ENCODE measurements at regions not wholly inside any gene's neighbourhood (a gene's known extent, or its start where the extent isn't known, plus 50 kb on each side); places are given as distances from the start of the nearest gene placed in this dataset.

DNA sequence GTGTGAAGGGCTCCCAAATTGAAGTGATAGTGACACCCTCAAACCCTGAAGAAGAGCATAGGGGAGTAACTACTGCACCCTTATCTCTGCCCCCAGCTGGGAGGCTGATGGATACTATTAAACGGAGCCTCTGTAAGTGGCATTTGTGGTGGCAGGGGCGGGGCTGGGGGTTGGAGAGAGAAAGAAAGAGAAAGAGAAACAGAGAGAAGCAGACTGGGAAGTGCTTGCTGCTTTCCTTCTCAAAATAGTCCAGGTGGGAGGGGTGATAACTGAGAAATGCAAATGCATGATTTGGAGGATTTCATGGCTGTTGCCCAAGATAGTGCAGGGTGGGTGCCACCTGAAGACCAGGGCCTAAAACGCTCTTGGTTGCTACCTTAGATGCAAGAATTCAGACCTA lies 253.5 kb upstream of the GATB start:
- RAD21 ChIA-PET (ENCODE audit: low non-redundant PET in 1 of 2, low total read pairs in 2 of 2, uncharacterized antibody in 2 of 2, unreplicated experiment in 2 of 2) = no interaction called here
- DNase-seq (ENCODE audit: low read depth, low spot score) (no peak), ATAC-seq (no peak)
- POLR2A ChIA-PET = no interaction called here
- Histone ChIP-seq H3K36me3 (ENCODE audit: control insufficient read depth in 1 of 2, insufficient read depth in 2 of 2, low read length in 2 of 2) (no peaks in the 10 kb centered on the region), H3K9ac (ENCODE audit: low read length) (no peak overlapping the region), H3K9me3 (ENCODE audit: control insufficient read depth in 1 of 2, insufficient read depth in 1 of 2, low read depth in 1 of 2, low read length in 2 of 2) (no peaks in the 10 kb centered on the region), H3K79me2 (ENCODE audit: insufficient read depth, low read length) (no peaks in the 10 kb centered on the region), H3K27ac (ENCODE audit: low read depth, low read length) (no peak overlapping the region), H3K4me1 (ENCODE audit: control insufficient read depth in 1 of 2, insufficient read depth in 2 of 2, low read length in 2 of 2) (no peaks in the 10 kb centered on the region), H3K4me3 (replicated peaks in 1 of 2; ENCODE audit: low read depth in 1 of 2, low read length in 2 of 2) (no peak overlapping the region), H3K27me3 (ENCODE audit: insufficient read depth, low read length) (peaks cover 10% of the 10 kb centered on the region; the same call in 1 of the 2 replicates), H4K20me1 (ENCODE audit: insufficient read depth) (no peaks in the 10 kb centered on the region), H3K4me2 (ENCODE audit: low read length) (no peak overlapping the region), H3K9me2 (ENCODE audit: insufficient read depth) (no peaks in the 10 kb centered on the region), H2AFZ (ENCODE audit: low read depth, low read length, poor library complexity, severe bottlenecking) (no peak overlapping the region)
- CTCF ChIA-PET = no interaction called here
- TF ChIP-seq CBX3 (IDR thresholded peaks at IDR 0.05; ENCODE audit: low read depth) (no peak), ELF1 (IDR thresholded peaks at IDR 0.05; ENCODE audit: borderline replicate concordance, low read depth) (no peak), SIN3A (IDR thresholded peaks at IDR 0.05; ENCODE audit: low read depth) (no peak), ZBTB33 (IDR thresholded peaks at IDR 0.05; ENCODE audit: extremely low read depth, insufficient replicate concordance, low read length) (no peak), SP1 (IDR thresholded peaks at IDR 0.05; ENCODE audit: low read depth) (no peak), TCF7L2 (IDR thresholded peaks at IDR 0.05; ENCODE audit: borderline replicate concordance, extremely low read depth, insufficient read depth, insufficient read length) (no peak), SRF (IDR thresholded peaks at IDR 0.05; ENCODE audit: low read depth) (no peak), POLR2AphosphoS5 (IDR thresholded peaks at IDR 0.05; ENCODE audit: low read depth, low read length) (no peak)
- TF ChIP-seq, protein P1, sequence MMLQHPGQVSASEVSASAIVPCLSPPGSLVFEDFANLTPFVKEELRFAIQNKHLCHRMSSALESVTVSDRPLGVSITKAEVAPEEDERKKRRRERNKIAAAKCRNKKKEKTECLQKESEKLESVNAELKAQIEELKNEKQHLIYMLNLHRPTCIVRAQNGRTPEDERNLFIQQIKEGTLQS (IDR thresholded peaks at IDR 0.05) = no peak
- no TSS peak for BruUV-seq (replicated peaks)
- intact Hi-C loops (cut with micrococcal nuclease) = no loop called here
